ENCODE measurements at regions not wholly inside any gene's neighbourhood (a gene's known extent, or its start where the extent isn't known, plus 50 kb on each side); places are given as distances from the start of the nearest gene placed in this dataset.

GRCh38 chr1:168876830-168877229 is 147.8 kb upstream of the DPT start:
- no peak overlapping the region for H3K4me3 ChIP-seq
- no peak for ATAC-seq (ENCODE audit: insufficient number of reproducible peaks, low FRiP score, low read depth)
- H3K27ac ChIP-seq: no peak overlapping the region
- no peaks in the 10 kb centered on the region for H3K36me3 ChIP-seq
- TF ChIP-seq CTCF (IDR thresholded peaks at IDR 0.05): no peak
- no peaks in the 10 kb centered on the region for H3K27me3 ChIP-seq (replicated peaks; ENCODE audit: insufficient read depth)
- H3K4me1 ChIP-seq (ENCODE audit: control insufficient read depth in 1 of 2, low read depth in 2 of 2): peaks cover 12 to 22% of the 10 kb centered on the region in 2 donors
- no peak for DNase-seq (ENCODE audit: low spot score)
- no peaks in the 10 kb centered on the region for H3K9me3 ChIP-seq

GRCh38 chr1:168879896-168880734 is 151.1 kb upstream of the DPT start:
- DNase-seq (ENCODE audit: low spot score) (no peak), ATAC-seq (ENCODE audit: insufficient number of reproducible peaks, low FRiP score, low read depth) (no peak)
- no peaks in the 10 kb centered on the region for H3K27me3 ChIP-seq (replicated peaks; ENCODE audit: insufficient read depth)
- no peaks in the 10 kb centered on the region for H3K36me3 ChIP-seq
- TF ChIP-seq CTCF (IDR thresholded peaks at IDR 0.05): no peak
- H3K4me1 ChIP-seq (ENCODE audit: control insufficient read depth in 1 of 2, low read depth in 2 of 2): peaks cover 12 to 26% of the 10 kb centered on the region in 2 donors
- H3K9me3 ChIP-seq: no peaks in the 10 kb centered on the region
- peak overlapping the region; percentile 42 to 62 for H3K27ac ChIP-seq
- peak overlapping the region; percentile 56 for H3K4me3 ChIP-seq

- ATAC-seq (ENCODE audit: insufficient number of reproducible peaks, low FRiP score, low read depth): no peak
- Histone ChIP-seq H3K9me3 (no peaks in the 10 kb centered on the region), H3K27ac (peak overlapping the region in 1 of 2 donors; percentile 62), H3K27me3 (replicated peaks; ENCODE audit: insufficient read depth) (no peaks in the 10 kb centered on the region), H3K4me1 (ENCODE audit: control insufficient read depth in 1 of 2, low read depth in 2 of 2) (peaks cover 12 to 26% of the 10 kb centered on the region in 2 donors), H3K36me3 (no peaks in the 10 kb centered on the region), H3K4me3 (no peak overlapping the region)
- DNase-seq (ENCODE audit: low spot score): no peak
- TF ChIP-seq CTCF (IDR thresholded peaks at IDR 0.05): no peak
Observed at GRCh38 chr1:168881656-168882260, 152.8 kb upstream of the DPT start.

GRCh38 chr1:168887381-168887780 is 158.4 kb upstream of the DPT start:
- Histone ChIP-seq H3K36me3 (no peaks in the 10 kb centered on the region), H3K4me1 (ENCODE audit: control insufficient read depth in 1 of 2, low read depth in 2 of 2) (no peaks in the 10 kb centered on the region), H3K9me3 (no peaks in the 10 kb centered on the region), H3K27me3 (replicated peaks; ENCODE audit: insufficient read depth) (no peaks in the 10 kb centered on the region), H3K27ac (no peak overlapping the region), H3K4me3 (no peak overlapping the region)
- no peak for ATAC-seq (ENCODE audit: insufficient number of reproducible peaks, low FRiP score, low read depth)
- no peak for TF ChIP-seq CTCF (IDR thresholded peaks at IDR 0.05)
- no peak for DNase-seq (ENCODE audit: low spot score)

GRCh38 chr1:168888418-168888817 is 159.4 kb upstream of the DPT start:
- DNase-seq (ENCODE audit: low spot score): no peak

More at GRCh38 chr1:168888418-168888817, 159.4 kb upstream of the DPT start:
- Histone ChIP-seq H3K4me3 (no peak overlapping the region), H3K4me1 (ENCODE audit: control insufficient read depth in 1 of 2, low read depth in 2 of 2) (peaks cover 0 to 9% of the 10 kb centered on the region in 2 donors), H3K27ac (no peak overlapping the region), H3K36me3 (no peaks in the 10 kb centered on the region), H3K27me3 (replicated peaks; ENCODE audit: insufficient read depth) (no peaks in the 10 kb centered on the region), H3K9me3 (no peaks in the 10 kb centered on the region)
- TF ChIP-seq CTCF (IDR thresholded peaks at IDR 0.05): no peak
- ATAC-seq (ENCODE audit: insufficient number of reproducible peaks, low FRiP score, low read depth): no peak

Data from thoracic aorta (tissue), 2 donors.